ENCODE measurements at regions not wholly inside any gene's neighbourhood (a gene's known extent, or its start where the extent isn't known, plus 50 kb on each side); places are given as distances from the start of the nearest gene placed in this dataset.

- TF ChIP-seq CTCF (IDR thresholded peaks at IDR 0.05; ENCODE audit: low read depth, low read length) (no peak), EZH2phosphoT487 (IDR thresholded peaks at IDR 0.05; ENCODE audit: low read depth) (no peak)
Observed at GRCh38 chr20:39986173-39986904, 702.7 kb downstream of the MAFB start.
